PFSK-1 (cell line): ENCODE measurements at regions not wholly inside any gene's neighbourhood (a gene's known extent, or its start where the extent isn't known, plus 50 kb on each side); places are given as distances from the start of the nearest gene placed in this dataset.

Source experiments
- POLR2AphosphoS5 ChIP-seq: IDR thresholded peaks from 2 replicates; pipeline ENCODE4 v1.6.1; 2012; ENCODE audit warnings: low read depth, mild to moderate bottlenecking, control low read depth, low read length, moderate library complexity
- REST ChIP-seq, 2 experiments: IDR thresholded peaks; 2 replicates each; pipeline versions ENCODE4 v1.6.1 to v1.8.0; 2011 to 2012; ENCODE audit warnings: low read depth in 2 of 2, low read length in 2 of 2, control low read depth in 1 of 2, inconsistent platforms in 1 of 2, mild to moderate bottlenecking in 1 of 2, moderate library complexity in 1 of 2; ENCODE audit not compliant: insufficient read depth in 1 of 2
- SIN3A ChIP-seq: IDR thresholded peaks from 2 replicates; pipeline ENCODE4 v1.6.1; 2012; ENCODE audit warnings: mild to moderate bottlenecking, low read length, moderate library complexity, borderline replicate concordance; ENCODE audit not compliant: insufficient read depth

- TF ChIP-seq REST (IDR thresholded peaks at IDR 0.05; ENCODE audit: insufficient read depth in 1 of 2, low read depth in 2 of 2, low read length in 2 of 2) (no peak), SIN3A (no peak), POLR2AphosphoS5 (no peak)
These were observed 260.0 kb upstream of the FN1 start for GRCh38 chr2:215695861-215696260.
